ENCODE measurements at regions not wholly inside any gene's neighbourhood (a gene's known extent, or its start where the extent isn't known, plus 50 kb on each side); places are given as distances from the start of the nearest gene placed in this dataset.

- intact Hi-C loops (cut with DNase I), result no loop called here
- DNase-seq (ENCODE audit: low spot score), result peak; percentile 9
- H3K4me3 ChIP-seq, result no peak overlapping the region
- peak overlapping the region in 1 of 2 donors; percentile 59 for H3K27ac ChIP-seq
- H3K36me3 ChIP-seq, result no peaks in the 10 kb centered on the region
- WGBS, result 21% methylated on average over 2 of the region's 2 CpGs
- H3K27me3 ChIP-seq (replicated peaks; ENCODE audit: insufficient read depth), result no peaks in the 10 kb centered on the region
- peaks cover 4% of the 10 kb centered on the region for H3K4me1 ChIP-seq (replicated peaks)
- TF ChIP-seq CTCF (IDR thresholded peaks at IDR 0.05) (no peak), POLR2A (IDR thresholded peaks at IDR 0.05) (no peak), POLR2AphosphoS5 (IDR thresholded peaks at IDR 0.05) (no peak)
- H3K9me3 ChIP-seq, result no peaks in the 10 kb centered on the region
Observed at GRCh38 chr2:220278022-220278421, 650.6 kb downstream of the SLC4A3 start.

DNA sequence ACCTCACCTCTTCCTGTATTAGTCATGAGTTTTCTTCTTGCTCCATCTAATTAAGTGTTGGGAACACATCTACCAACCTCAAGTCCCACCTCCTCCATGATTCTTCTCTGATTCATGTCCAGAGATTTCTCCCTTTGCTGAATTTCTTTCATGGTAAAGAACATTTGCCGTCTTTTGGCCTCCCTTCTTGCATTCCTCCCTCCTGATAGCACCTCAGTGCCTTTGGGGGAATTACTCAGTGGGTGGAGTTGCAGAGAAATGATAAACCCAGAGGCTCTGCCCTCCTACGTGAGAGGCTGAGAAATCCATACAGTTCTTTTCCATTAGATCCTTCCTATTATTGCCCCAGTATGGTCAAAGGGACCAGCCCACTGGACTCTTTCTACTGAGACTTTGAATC lies 651.9 kb downstream of the SLC4A3 start:
- Histone ChIP-seq H3K4me1 (replicated peaks) (peaks cover 4% of the 10 kb centered on the region), H3K9me3 (no peaks in the 10 kb centered on the region), H3K27me3 (replicated peaks; ENCODE audit: insufficient read depth) (no peaks in the 10 kb centered on the region), H3K36me3 (no peaks in the 10 kb centered on the region), H3K4me3 (no peak overlapping the region), H3K27ac (no peak overlapping the region)
- TF ChIP-seq CTCF (IDR thresholded peaks at IDR 0.05) (no peak), POLR2AphosphoS5 (IDR thresholded peaks at IDR 0.05) (no peak), POLR2A (IDR thresholded peaks at IDR 0.05) (no peak)
- intact Hi-C loops (cut with DNase I), result no loop called here
- DNase-seq (ENCODE audit: low spot score), result no peak
- 96% methylated on average over 2 of the region's 2 CpGs for WGBS

DNA sequence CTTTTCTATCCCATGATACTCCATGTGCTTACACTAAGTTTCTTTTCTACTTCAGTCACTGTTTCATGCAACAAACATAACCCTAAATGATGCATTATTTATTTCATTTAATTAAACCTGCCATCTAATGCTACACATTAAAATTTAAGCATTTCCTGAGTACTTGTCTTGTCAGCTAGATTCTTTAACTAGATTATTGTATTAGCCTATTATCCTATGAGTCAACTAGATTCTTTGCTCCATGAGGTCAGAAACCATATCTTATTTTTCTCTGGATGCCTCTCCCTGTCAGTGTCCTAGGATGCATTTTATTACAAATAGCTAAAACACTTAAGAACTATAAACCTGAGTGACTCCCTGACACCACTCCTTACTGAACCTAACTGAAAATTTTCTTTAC lies 652.4 kb downstream of the SLC4A3 start:
- no peaks in the 10 kb centered on the region for H3K27me3 ChIP-seq (replicated peaks; ENCODE audit: insufficient read depth)
- H3K36me3 ChIP-seq, result no peaks in the 10 kb centered on the region
- intact Hi-C loops (cut with DNase I), result no loop called here
- no peak overlapping the region for H3K4me3 ChIP-seq
- no peaks in the 10 kb centered on the region for H3K9me3 ChIP-seq
- TF ChIP-seq POLR2AphosphoS5 (IDR thresholded peaks at IDR 0.05) (no peak), POLR2A (IDR thresholded peaks at IDR 0.05) (no peak), CTCF (IDR thresholded peaks at IDR 0.05) (no peak)
- DNase-seq (ENCODE audit: low spot score), result no peak
- no peak overlapping the region for H3K27ac ChIP-seq
- peaks cover 4% of the 10 kb centered on the region for H3K4me1 ChIP-seq (replicated peaks)

- H3K36me3 ChIP-seq, result no peaks in the 10 kb centered on the region
- H3K9me3 ChIP-seq, result no peaks in the 10 kb centered on the region
- H3K27ac ChIP-seq, result no peak overlapping the region
- peaks cover 4% of the 10 kb centered on the region for H3K4me1 ChIP-seq (replicated peaks)
- DNase-seq (ENCODE audit: low spot score), result no peak
- intact Hi-C loops (cut with DNase I), result no loop called here
- no peak overlapping the region for H3K4me3 ChIP-seq
- 69% methylated on average over 4 of the region's 4 CpGs for WGBS
- TF ChIP-seq CTCF (IDR thresholded peaks at IDR 0.05) (no peak), POLR2A (IDR thresholded peaks at IDR 0.05) (no peak), POLR2AphosphoS5 (IDR thresholded peaks at IDR 0.05) (no peak)
- H3K27me3 ChIP-seq (replicated peaks; ENCODE audit: insufficient read depth), result no peaks in the 10 kb centered on the region
Observed at GRCh38 chr2:220280736-220281135, 653.3 kb downstream of the SLC4A3 start.

DNA sequence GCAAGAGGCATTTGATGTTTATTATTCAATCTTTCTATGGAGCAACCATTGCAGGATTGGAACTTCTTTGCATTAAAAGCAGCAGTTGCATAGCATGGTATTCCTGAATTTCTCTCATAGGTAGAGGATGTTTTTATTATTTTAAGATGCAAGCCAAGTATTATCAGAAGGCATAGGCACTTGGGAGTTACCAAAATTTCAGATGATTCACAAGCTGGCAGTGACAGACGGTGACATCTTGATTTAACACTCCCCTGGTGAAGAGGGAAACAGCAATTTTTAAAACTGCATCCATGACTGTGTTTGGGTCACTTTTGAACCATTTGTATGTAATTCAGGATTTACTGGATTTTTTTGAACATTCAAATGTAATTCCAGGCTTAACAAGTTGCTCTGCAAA lies 654.3 kb downstream of the SLC4A3 start:
- 88% methylated on average over 1 of the region's 1 CpG for WGBS
- Histone ChIP-seq H3K36me3 (no peaks in the 10 kb centered on the region), H3K4me1 (replicated peaks) (peaks cover 2% of the 10 kb centered on the region), H3K4me3 (no peak overlapping the region), H3K9me3 (no peaks in the 10 kb centered on the region), H3K27ac (no peak overlapping the region), H3K27me3 (replicated peaks; ENCODE audit: insufficient read depth) (no peaks in the 10 kb centered on the region)
- intact Hi-C loops (cut with DNase I), result no loop called here
- DNase-seq (ENCODE audit: low spot score), result no peak
- TF ChIP-seq POLR2A (IDR thresholded peaks at IDR 0.05), result no peak
- no peak for TF ChIP-seq POLR2AphosphoS5 (IDR thresholded peaks at IDR 0.05)
- TF ChIP-seq CTCF (IDR thresholded peaks at IDR 0.05), result no peak
